SIG-M5 treated with dmso at 0.1 percent for 504 hours (cell line): ENCODE measurements at regions not wholly inside any gene's neighbourhood (a gene's known extent, or its start where the extent isn't known, plus 50 kb on each side); places are given as distances from the start of the nearest gene placed in this dataset.

Experiments used
- DNase-seq: peaks from one replicate; lab custom pipeline; 2025; ENCODE audit not compliant: unreplicated experiment; lab: John Stamatoyannopoulos, UW

DNA sequence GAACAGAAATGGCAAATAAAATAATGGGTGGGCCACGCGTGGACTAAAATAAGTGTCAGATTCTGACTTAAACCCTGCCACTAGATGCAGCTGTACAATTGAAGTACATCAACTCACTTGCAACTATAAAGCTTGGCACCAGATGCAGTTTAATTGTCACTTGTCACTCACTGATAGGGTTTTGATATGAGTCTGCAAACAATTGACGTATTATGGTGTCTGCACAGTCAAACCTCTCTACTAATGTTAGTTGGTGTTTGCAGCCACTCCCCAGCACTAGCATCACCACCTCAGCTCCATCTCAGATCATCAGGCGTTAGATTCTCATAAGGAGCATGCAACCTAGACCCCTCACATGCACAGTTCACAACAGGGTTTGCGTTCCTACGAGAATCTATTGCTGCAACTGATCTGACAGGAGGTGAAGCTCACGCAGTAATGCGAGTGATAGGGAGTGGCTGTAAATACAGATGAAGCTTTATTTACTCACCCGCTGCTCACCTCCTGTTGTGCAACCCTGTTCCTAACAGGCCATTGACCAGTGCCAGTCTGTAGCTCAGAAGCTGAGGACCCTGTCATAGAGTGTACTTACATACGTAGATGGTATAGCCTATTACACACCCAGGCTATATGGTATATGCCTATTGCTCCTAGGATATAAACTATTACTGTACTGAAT lies 72.1 kb upstream of the SEMA6A start:
- DNase-seq = no peak

DNA sequence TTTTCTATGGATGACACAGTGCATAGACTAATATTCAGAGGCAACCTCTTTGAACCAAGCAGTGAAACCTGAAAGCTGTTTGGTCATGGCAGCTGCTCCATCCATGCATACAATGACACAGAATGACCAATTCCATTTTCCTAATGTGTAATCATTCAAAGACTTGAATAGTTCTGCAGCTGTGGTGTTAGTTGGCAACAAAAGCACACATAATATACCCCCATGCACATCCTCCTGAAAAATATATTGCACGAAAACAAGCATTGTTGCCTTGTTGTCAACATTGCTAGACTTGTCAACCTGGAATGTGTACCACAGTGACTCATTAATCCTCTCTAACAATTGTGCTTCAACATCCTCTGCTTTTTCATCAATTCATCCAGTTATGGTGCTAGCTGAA lies 71.0 kb upstream of the SEMA6A start:
- no peak for DNase-seq

DNA sequence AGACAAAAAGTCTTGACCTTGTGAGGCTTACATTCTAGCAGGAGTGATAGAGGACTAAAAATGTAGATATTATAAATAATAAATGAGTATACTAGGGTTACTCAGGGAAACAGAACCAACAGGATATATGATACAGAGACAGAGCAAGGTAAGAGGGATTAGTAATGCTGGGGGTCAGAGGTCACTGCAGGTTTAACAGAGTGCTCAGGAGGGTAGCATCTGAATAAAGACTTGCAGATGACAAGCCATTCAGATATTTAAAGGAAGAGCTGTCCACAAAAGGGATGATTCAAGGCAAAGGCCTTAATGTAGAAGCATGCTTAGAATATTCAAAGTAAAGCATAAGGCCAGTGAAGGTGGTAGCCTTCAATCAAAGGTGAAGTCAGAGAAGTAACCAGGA lies 65.6 kb upstream of the SEMA6A start:
- DNase-seq = no peak

DNA sequence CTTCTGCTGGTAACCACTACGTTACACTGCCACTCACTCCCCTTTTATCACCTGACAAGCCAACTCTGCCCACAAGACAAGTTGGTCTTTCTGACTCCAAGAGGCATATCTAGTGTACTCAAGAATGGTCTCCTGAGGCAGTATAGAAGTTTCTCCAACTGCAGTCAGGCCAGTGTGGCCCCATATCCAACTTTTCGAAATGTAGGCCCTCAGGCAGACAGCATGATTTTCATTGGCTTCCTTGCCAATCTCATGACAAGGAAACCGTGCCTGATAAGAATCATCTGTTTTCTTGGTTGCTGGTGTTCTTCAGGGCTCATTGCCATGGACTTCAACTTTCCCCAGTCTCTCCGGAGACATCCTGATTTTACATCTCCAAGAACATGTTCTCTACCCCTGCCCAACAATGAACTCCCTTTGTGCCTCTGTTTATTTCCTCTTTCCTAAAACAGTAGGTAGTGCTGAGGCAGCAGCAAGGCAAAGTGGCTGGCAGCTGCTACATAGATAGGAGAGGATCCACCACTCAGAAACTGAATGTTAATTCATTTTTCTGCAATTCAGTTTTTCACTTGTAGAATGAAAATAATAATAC lies 62.6 kb upstream of the SEMA6A start:
- DNase-seq = no peak

DNA sequence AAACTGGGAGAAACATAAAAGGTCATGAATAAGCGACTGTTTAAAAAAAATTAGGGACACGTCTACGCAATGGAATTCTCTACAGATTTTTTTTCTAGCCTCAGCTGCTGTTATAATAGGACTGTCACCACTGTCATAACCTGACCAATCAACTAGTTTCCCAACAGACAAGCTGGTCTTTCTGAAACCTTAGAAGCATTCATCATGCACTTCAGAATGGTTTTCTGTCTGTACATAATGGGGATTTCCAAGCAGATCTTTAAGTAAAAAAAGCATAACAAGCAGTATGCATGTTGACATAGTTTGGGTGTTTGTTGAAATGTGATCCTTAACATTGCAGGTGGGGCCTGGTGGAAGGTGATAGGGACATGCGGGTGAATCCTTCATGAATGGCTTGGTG lies 58.3 kb upstream of the SEMA6A start:
- DNase-seq = no peak

DNA sequence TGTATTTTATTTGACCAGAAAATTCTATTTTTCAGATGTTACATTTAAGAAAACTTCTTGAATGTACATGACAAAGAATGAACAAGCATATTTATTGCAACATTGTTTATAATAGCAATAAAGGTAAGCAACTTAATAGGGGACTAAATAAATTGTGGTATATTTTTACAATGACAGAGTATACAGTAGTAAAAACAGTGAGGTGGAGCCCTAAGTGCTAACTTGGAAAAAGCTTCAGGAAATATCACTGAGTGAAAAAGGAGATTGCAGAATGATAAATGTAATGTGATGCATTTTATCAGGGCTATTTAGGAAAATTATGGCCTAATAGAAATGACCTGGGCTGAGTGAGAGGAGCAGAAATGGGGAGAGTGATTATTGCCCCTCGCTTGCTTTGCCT lies 56.5 kb upstream of the SEMA6A start:
- no peak for DNase-seq

DNA sequence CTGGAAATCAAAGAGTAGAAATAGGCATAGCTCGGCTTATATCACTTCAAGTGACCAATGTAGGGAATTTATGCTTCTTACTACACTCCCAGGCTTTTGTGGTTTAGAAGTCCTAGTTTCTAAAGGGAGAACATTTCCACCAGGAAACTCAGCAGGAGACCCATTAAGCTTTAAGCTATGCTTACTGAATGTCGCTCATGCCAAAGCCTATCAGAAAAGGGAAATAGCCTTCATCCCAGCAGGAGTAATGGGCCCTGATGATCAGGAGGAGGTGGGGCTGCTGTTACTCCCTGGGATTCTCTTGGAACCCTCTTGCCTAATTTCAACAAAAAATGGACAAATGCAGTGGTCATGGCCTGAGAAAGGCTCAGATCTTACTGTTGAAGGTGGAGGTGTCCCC lies 54.5 kb upstream of the SEMA6A start:
- no peak for DNase-seq

DNA sequence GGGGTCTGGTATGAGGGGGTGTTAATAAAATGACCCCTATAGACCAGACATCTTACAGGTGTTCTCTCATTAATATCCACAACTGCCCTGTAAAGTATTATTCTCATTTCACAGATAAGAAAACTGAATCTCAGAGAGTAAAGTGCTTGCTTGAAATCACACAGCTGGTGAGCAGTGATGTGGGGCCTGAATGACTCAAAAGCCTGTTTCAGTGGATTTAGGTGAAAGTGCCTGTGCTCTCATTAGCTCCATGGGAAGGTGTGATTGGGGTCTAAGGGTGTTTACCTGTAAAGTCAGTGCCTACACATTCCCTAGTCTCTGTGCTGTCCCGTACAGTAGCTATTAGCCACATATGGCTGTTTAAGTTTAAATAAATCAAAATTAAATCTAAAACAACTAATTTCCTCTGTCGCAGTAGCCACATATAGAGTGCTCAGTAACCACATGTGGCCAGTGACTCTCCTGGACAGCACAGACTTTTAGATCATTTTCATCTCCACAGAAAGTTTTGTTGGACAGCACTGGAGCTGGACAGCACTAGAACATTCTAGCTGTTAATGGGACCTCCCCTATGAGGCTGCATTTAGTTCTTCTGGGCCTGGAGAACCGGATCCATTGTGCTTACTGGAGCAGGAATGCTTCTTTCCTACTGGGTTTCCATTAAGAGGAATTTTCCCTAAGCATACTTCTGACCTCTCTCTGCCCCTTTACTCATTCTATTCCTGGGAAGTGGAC lies 52.5 kb upstream of the SEMA6A start:
- no peak for DNase-seq

DNA sequence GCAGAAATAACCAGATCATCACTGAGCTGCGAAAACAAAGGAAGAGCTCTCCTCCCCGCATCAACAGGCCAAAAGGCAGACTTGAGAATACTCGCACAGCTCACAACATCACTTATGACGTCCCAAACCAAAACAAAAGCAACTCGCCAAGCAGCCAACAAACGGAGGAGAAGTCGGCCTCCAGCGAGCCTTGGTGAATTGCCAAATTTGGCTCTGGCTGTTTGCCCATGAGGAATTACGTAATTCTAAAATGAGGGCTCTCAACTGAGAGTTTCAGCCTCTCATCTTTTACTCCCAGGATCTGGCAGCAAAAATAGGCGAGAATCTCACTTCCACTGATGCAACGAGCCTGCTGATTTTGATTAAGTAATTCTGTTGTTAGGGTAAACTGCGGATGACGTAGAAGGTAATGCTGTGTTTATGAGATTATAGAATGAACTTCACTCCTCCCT lies 51.7 kb upstream of the SEMA6A start:
- DNase-seq = peak; percentile 35
